Left cardiac atrium (tissue), 4 donors: ENCODE measurements at regions not wholly inside any gene's neighbourhood (a gene's known extent, or its start where the extent isn't known, plus 50 kb on each side); places are given as distances from the start of the nearest gene placed in this dataset.
"Not testable (repeated sequence)": the region's sequence is repeated elsewhere in the genome, so short reads cannot be mapped to it uniquely, and the experiment has no call there.

ENCODE experiments used
- ATAC-seq, 2 donors: fragments of 200-7000 bp; cut with Tn5 transposase; one replicate each; pipeline ENCODE4 v1.9.1; 2020; ENCODE audit warnings: mild to moderate bottlenecking in 2 of 2, moderate library complexity in 2 of 2
- DNase-seq: peaks from one replicate; pipeline ENCODE4 v3.0.0-alpha.2; 2020
- intact Hi-C, 2 donors: fragments of 100-400 bp; cut with DNase I; formaldehyde crosslinking; loops; one replicate each; pipeline versions ENCODE4 v1.14.1 to v1.15.1; 2022 to 2023
- donor health status: DM: no; HTN: yes; CAD: no.
- donor health status: DM: no; HTN: yes; CAD: no; lungs with severe emphysema.
- donor health status: DM: yes; HTN: yes; CAD: no.
- donor health status: Dilated cardiomyopathy.

GRCh38 chr1:166470441-166470840 lies 303.6 kb upstream of the FAM78B start:
- no peak for DNase-seq
- intact Hi-C loops = no loop called here
- ATAC-seq = peak in 1 of 2 donors; percentile 41

- DNase-seq = no peak
- intact Hi-C loops = no loop called here
- ATAC-seq = no peak
These were observed 304.6 kb upstream of the FAM78B start for GRCh38 chr1:166471359-166471758.

- intact Hi-C loops = no loop called here
- DNase-seq (peak; percentile 43), ATAC-seq (no peak)
These were observed 312.3 kb upstream of the FAM78B start for GRCh38 chr1:166479052-166479631.

GRCh38 chr1:166484471-166484870 lies 317.7 kb upstream of the FAM78B start:
- intact Hi-C loops = no loop called here
- DNase-seq = no peak
- ATAC-seq = no peak

- DNase-seq (no peak), ATAC-seq (no peak)
- intact Hi-C loops = no loop called here
These were observed 318.1 kb upstream of the FAM78B start for GRCh38 chr1:166484871-166485270.

- no peak for DNase-seq
- no peak for ATAC-seq
- intact Hi-C loops = no loop called here
These were observed 318.8 kb upstream of the FAM78B start for GRCh38 chr1:166485620-166486019.

GRCh38 chr1:166488327-166488726 lies 321.5 kb upstream of the FAM78B start:
- DNase-seq = no peak
- intact Hi-C loops = no loop called here
- no peak for ATAC-seq

GRCh38 chr1:166489356-166489669 lies 322.5 kb upstream of the FAM78B start:
- intact Hi-C loops = no loop called here
- ATAC-seq = no peak
- no peak for DNase-seq

- intact Hi-C loops = no loop called here
- ATAC-seq = peak; percentile 23 to 63
- no peak for DNase-seq
These were observed 323.1 kb upstream of the FAM78B start for GRCh38 chr1:166489670-166490436.

- ATAC-seq = no peak
- no peak for DNase-seq
- intact Hi-C loops = no loop called here
These were observed 323.7 kb upstream of the FAM78B start for GRCh38 chr1:166490437-166490991.

- DNase-seq, intact Hi-C loops, ATAC-seq: not testable (repeated sequence)
These were observed 327.0 kb upstream of the FAM78B start for GRCh38 chr1:166493765-166494164.

- ATAC-seq (no peak), DNase-seq (no peak)
- intact Hi-C loops = no loop called here
These were observed 331.9 kb upstream of the POGK start for GRCh38 chr1:166507347-166507746.

GRCh38 chr1:166511761-166512160 lies 327.5 kb upstream of the POGK start:
- no peak for ATAC-seq
- no peak for DNase-seq
- intact Hi-C loops = no loop called here

GRCh38 chr1:166514067-166514466 lies 325.2 kb upstream of the POGK start:
- no peak for ATAC-seq
- no peak for DNase-seq
- intact Hi-C loops = no loop called here

- DNase-seq (no peak), ATAC-seq (no peak)
- intact Hi-C loops = no loop called here
These were observed 311.5 kb upstream of the POGK start for GRCh38 chr1:166527752-166528151.

GRCh38 chr1:166538646-166539045 lies 300.6 kb upstream of the POGK start:
- no peak for ATAC-seq
- intact Hi-C loops = no loop called here
- no peak for DNase-seq

- intact Hi-C loops = no loop called here
- DNase-seq (no peak), ATAC-seq (no peak)
These were observed 295.2 kb upstream of the POGK start for GRCh38 chr1:166544036-166544435.

GRCh38 chr1:166544561-166544960 lies 294.7 kb upstream of the POGK start:
- DNase-seq = no peak
- intact Hi-C loops = no loop called here
- peak in 1 of 2 donors; percentile 18 for ATAC-seq

- intact Hi-C loops = no loop called here
- DNase-seq = no peak
These were observed 286.6 kb upstream of the POGK start for GRCh38 chr1:166552706-166553105.

GRCh38 chr1:166570954-166571353 lies 268.3 kb upstream of the POGK start:
- DNase-seq = no peak
- no peak for ATAC-seq
- intact Hi-C loops = no loop called here

More at GRCh38 chr1:166552706-166553105, 286.6 kb upstream of the POGK start:
- no peak for ATAC-seq

- intact Hi-C loops = no loop called here
- no peak for DNase-seq
- no peak for ATAC-seq
These were observed 266.1 kb upstream of the POGK start for GRCh38 chr1:166573199-166573598.
